ENCODE measurements at regions not wholly inside any gene's neighbourhood (a gene's known extent, or its start where the extent isn't known, plus 50 kb on each side); places are given as distances from the start of the nearest gene placed in this dataset.

GRCh38 chr9:89985068-89985467, 380.3 kb downstream of the GADD45G start (continued):
- TF ChIP-seq CHD7 (IDR thresholded peaks at IDR 0.05; ENCODE audit: insufficient replicate concordance, low read length) (no peak), CBX8 (IDR thresholded peaks at IDR 0.05; ENCODE audit: borderline replicate concordance, low read depth, low read length) (no peak), CTBP2 (IDR thresholded peaks at IDR 0.05; ENCODE audit: borderline replicate concordance, insufficient read depth, insufficient read length, low read length) (no peak), SP2 (IDR thresholded peaks at IDR 0.05; ENCODE audit: low read length) (no peak), HDAC2 (IDR thresholded peaks at IDR 0.05; ENCODE audit: borderline replicate concordance in 1 of 2, low read depth in 2 of 2, low read length in 2 of 2) (no peak), JUND (IDR thresholded peaks at IDR 0.05; ENCODE audit: low read length) (no peak), SP1 (IDR thresholded peaks at IDR 0.05; ENCODE audit: low read depth, low read length) (no peak), TAF1 (IDR thresholded peaks at IDR 0.05; ENCODE audit: low read depth, low read length) (no peak), YY1 (IDR thresholded peaks at IDR 0.05; ENCODE audit: low read depth, low read length) (no peak), POLR2A (IDR thresholded peaks at IDR 0.05; ENCODE audit: control extremely low read depth in 1 of 2, low read depth in 2 of 2, low read length in 2 of 2) (no peak), TCF12 (IDR thresholded peaks at IDR 0.05; ENCODE audit: low read depth, low read length) (no peak), ZNF274 (IDR thresholded peaks at IDR 0.05; ENCODE audit: borderline replicate concordance, extremely low read depth, low read length) (no peak), SUZ12 (IDR thresholded peaks at IDR 0.05; ENCODE audit: low read length) (no peak)

All from H1 (cell line).